HG03045 (cell line): ENCODE measurements at regions not wholly inside any gene's neighbourhood (a gene's known extent, or its start where the extent isn't known, plus 50 kb on each side); places are given as distances from the start of the nearest gene placed in this dataset.

Experiments
- ATAC-seq: cut with Tn5 transposase; IDR thresholded peaks from one replicate; pipeline ENCODE4 v1.9.1; 2021; ENCODE audit warnings: mild to moderate bottlenecking, moderate library complexity; ENCODE audit not compliant: unreplicated experiment

GRCh38 chr14:101024686-101025085, 121.2 kb upstream of the RTL1 start:
- ATAC-seq: no peak

DNA sequence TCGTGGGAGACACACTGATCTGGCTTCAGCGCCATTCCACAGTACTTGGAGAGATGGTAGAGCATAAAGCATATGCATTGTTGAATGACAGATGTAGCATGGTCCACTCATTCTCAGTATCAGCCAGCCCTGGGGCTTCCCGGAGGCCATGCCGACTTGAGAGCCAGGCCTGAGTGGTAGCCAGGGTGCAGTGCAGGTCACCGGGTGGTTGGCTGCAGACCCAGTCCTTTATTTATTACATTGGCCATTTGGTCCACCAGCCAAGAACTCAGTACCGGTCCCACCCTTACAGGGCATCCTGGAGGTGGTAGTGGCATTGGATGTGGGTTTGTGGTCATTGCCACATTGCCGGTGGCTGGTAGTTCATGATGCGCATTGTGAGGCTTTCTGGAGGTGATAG, 121.6 kb upstream of the RTL1 start:
- ATAC-seq: no peak

DNA sequence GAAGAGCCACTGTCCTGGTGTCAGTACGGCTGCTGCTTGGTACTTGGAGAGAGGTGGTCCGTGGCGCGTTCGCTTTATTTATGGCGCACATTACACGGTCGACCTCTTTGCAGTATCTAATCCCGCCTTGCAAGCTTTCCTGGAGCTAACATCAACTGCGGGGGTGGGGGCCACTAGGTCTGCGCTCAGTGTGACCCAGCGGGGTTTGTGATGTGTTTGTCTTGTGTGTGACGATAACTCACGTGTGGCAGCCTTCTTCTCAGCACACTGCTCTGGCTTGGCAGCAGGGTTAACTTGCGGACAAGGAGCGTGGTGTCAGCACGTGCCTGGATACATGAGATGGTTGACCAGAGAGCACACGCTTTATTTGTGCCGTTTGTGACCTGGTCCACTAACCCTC, 122.2 kb upstream of the RTL1 start:
- ATAC-seq: no peak

DNA sequence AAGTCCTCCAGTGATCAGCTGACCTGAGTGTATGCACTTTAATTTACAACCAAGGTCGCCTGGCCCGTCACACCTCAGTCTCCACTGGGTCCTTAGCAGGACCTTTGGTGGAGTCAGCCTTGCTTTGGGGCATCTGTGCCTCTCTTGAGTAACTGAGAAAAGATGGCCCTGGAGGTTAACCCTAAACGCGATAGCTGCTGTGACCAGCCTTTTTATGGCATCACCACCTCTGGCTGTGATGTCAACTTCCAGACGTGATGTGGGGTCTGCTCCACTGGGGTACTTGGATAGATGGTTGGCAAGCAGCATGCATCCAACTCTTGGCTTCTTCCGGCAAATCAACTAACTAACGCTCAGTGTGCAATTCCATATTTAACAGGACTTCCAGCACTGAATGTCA, 122.8 kb upstream of the RTL1 start:
- ATAC-seq: no peak

DNA sequence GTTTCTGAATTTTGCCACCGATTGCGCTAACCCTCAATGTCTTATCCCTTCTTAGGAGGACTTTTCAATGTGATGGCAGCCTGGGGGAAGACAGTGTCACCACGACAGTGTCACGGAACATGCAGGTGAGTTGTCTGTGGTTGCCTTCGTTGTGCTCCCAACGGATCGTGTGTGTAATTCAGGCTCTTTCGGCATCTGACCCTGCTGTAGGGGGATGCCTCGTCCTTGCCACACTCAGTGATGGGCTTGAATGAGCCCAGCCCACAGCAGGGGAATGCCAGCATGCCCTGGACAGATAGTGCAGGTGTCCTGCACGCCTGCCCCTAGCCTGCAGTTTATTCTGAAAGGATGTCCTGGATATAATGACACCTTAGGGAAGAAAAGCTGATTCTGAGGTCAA, 123.8 kb upstream of the RTL1 start:
- ATAC-seq: no peak

DNA sequence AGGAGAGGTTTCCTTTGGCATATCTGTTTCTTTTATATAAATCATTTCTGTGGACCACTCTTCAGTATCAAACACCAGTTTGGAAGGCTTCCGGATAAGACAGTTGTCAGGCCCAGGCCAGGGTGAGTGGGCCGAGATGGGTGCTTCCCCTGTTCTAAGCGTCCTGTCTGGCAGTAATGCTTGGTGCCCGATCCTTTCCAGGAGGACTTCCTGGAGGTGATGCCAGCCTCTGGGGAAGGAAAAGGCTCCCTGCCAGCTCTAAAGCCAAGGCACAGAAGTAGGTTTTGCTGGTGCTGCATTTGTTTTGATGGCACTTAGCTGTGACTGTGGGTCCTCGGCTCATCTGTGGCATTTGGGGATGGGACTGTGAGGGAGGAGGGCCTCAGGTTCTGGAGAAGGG, 124.4 kb upstream of the RTL1 start:
- no peak for ATAC-seq

- no peak for ATAC-seq
Measured at GRCh38 chr14:101028971-101029667, 125.6 kb upstream of the RTL1 start.

- no peak for ATAC-seq
Measured at GRCh38 chr14:101029668-101030290, 126.3 kb upstream of the RTL1 start.

DNA sequence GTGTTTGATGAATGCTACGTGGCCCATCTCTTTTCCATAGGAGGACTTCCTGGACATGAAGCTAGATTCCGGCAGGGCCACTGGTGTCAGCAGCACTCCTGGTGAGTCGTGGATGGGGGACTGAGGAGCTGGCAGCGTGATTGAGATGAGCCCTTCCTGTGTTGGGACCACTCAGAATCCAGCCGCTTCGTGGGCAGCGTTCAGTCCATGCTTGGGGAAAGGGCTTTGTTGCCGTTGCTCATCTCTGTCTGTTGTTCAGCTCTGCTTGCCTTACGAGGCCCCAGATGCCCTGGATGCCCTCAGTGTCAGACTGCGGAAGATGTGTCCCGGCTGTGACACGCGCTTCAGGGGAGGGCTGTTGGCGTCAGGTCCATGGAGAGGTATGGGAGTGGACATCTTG, 127.1 kb upstream of the RTL1 start:
- no peak for ATAC-seq

DNA sequence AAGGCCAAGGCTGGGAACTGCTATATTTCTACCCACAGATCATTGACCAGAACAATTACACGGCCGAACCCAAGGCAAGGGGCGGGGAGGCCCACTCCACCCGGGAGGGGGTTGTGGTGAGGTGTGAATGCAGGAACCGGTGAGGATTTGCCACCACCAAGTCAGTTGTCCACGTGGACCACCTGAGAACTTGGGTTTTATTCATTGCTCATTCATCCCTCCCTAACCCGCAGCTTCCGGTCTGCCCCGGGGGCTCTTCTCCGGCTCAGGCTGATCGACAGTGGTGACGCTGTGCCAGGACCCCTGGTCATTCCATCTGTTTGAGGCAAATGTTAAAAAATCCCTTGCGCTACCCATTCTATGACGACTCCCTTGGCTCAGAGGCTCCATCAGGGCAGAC, 127.7 kb upstream of the RTL1 start:
- ATAC-seq: no peak

DNA sequence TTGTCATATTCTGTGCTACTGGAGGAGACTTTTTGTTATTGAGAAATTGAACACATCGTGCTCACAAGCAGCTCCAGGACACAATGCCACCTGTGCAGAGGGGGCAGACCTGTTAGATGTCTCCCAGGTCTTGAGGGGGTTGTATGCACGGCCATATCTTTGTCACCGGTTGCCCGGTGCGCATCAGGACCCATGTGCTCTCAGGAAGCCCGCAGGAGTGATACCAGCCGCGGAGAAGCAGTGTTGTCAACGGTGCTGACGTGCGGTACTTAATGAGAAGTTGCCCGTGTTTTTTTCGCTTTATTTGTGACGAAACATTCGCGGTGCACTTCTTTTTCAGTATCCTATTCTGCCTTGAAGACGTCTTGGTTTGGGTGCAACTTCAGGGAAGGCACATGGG, 128.2 kb upstream of the RTL1 start:
- ATAC-seq: no peak

DNA sequence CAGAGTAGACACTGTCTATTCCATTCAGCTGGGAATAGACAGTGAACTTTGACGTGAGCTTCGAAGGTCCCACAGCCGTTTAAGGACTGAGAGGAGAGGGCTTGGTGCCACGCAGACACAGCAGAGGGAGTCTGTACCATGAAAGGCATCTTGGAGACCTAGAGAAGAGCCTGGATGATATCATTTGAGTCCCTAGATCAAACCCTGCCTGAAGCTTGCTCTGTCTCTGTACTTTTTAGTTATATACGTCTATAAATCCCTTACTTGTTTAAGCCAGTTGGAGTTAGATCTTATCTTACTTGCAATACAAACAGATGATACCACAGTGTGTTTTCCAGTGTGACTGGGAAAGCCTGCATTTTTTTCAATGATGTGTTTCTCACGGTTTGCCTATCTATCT, 128.9 kb upstream of the RTL1 start:
- ATAC-seq: no peak

DNA sequence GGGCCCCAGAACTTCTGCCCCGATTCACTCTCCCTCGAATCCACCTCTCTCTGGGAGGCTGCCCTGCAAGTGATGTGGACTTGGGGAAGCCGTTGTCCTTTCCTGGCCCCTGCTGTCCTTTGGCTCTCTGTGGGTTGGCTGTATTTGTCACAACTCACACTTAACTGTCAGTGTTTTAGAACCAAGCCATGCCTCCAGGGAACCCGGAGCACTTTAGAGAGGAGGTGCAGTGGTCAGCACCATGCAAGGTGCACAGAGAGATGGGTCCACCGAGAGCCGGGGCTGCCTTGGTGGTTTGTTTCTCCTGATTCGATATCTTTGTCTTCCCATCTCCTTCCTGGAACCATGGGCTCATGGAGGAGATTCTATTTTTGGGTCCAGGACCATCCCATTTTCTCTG, 129.5 kb upstream of the RTL1 start:
- no peak for ATAC-seq

DNA sequence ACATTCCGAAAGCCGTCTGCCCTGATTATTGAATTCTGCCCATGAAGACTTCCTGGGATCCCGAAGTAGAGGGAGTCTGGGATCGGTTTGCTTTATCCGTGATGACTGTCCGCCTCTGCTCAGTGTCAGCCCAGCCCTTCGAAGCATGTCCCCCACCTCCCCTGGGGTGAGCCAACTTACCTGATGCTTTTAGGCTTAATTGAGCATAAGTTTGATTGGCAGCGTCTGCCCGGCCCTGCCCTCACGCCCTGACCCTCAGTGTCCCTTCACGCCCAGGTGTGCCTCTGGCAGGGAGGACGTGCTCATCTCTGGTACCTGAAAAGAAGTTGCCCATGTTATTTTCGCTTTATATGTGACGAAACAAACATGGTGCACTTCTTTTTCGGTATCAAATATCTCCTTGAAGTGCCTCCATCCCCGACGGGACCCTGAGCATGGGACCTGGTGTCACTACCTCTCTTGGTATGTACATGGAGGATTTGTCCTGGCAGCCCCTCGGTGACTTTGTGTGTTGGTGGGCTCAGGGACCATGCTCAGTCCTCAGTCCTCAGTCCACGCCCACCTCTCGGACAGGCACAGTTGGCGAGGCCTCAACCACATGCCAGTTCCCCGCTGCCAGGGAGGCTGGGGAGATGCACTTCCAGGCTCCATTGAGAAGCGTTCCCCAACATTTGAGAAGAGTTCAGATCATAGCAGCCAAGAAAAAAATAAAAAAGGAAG, 130.1 kb upstream of the RTL1 start:
- ATAC-seq: no peak

DNA sequence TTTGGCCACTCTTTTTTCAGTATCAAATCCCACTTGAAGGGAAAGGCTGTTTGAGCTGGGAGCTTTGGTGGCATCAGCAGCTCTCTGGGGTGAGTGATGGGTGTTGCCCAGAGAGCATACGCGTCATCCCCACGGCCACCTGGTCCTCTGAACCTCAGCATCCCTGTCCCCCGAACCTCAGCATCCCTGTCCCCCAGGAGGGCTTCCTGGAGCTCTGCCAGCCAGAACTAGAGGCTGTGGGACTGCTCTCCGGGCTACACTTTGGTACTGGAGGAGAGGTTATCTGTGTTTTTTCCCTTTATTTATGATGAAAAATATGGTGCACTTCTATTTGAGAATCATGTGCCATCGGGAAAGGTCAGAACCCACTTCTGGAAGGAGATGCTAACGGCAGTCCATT, 131.5 kb upstream of the RTL1 start:
- no peak for ATAC-seq

DNA sequence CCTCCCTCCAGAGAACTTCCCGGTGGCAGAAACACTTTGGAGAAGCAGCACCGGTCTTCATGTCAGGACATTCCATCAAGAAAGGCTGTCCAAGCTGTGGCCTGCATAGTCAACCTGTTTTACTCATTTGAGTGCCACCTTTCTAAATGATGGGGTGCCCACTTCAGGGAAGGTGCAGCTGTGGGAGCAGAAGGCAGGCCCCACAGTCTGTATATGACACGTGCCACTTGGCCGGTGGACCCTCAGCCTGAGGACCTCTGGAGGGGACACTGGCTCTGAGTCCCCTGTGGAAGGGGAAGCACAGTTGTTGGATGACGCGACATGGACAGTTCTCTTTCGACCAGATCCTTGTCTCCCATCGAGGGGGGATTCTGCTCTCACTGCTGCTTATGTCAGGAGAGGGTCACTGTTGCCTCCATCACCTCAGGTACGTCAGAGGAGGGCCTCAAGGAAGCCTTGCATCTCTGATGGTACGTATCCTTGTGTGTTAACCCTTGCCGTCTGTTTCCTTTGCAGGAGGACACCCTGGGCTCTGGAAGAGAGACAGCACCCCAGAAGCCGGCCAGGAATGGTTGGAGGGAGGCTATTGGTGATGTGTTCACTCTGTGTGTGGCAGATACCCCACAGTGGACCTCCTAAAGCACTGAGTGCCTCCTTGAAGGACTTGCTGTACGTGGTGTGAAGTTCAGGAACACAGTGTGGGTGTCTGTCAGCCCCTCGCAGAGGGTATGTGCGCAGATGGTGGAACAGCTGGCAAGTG, 132.1 kb upstream of the RTL1 start:
- no peak for ATAC-seq

DNA sequence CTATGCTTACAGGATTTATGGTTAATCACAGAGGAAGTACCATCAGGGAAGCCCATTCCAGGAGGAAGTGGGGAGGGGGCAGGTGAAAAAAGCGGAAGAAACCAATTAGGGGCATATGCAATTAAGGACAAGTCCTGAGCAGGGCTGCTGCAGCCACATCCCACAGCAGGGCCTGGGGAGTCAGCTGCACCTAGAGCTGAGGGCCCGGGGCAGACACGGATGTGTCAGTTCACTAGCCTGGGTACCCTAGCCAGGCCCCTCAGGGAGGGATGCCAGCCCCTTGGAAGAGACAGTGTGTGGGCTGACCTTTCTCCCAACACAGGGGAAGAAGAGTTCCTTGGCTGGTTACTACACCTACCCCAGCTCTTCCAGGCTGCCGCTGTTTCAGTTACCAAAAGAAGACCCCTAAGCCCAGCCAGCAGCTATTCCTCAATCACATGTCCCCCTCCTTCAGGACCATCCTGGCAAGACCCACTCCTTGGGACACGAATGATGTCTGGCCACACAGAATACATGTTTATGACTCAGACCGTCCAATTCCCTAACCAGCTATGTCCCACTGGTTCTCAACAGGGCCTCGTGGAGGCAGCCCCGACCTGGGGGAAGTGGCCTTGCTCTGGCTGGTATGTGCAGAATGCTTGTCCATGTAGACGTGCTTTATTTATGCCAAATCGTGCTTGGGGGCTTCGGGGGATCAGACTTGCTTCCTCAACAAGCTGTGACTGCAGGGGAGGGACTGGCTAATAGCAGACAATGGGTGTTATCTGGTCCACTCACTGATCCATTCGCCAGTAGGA, 133.7 kb upstream of the RTL1 start:
- ATAC-seq: no peak

GRCh38 chr14:101039031-101039754, 135.7 kb upstream of the RTL1 start:
- ATAC-seq: no peak

DNA sequence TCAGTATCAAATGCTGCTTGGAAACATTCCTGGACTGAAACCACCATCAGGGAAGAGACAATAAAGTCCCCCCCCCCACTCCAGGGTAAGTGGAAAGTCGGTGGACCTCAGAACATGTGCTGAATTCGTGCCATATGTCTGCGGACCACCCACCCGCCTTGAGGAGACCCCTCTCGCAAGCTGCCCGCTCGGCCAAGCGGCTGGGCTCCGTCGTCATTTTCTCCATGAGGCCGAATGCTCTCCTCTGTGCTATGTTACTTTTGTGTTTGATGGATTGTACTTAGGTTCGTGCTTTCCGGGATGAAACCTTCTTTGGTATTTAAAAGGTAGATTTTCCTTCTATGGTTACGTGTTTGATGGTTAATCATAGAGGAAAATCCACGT, 136.2 kb upstream of the RTL1 start:
- no peak for ATAC-seq
